Left forelimb (tissue), 1 donor: ENCODE measurements at regions not wholly inside any gene's neighbourhood (a gene's known extent, or its start where the extent isn't known, plus 50 kb on each side); places are given as distances from the start of the nearest gene placed in this dataset.
"Not testable (repeated sequence)": the region's sequence is repeated elsewhere in the genome, so short reads cannot be mapped to it uniquely, and the experiment has no call there.

Experiments
- DNase-seq: peaks from one replicate; pipeline ENCODE4 v3.0.0-alpha.2; 2018; ENCODE audit warnings: low spot score

- DNase-seq, result no peak
Observed at GRCh38 chr4:33071535-33071934, 2351.4 kb downstream of the PCDH7 start.

- DNase-seq, result no peak
Observed at GRCh38 chr4:33072298-33073089, 2352.3 kb downstream of the PCDH7 start.

- DNase-seq, result no peak
Observed at GRCh38 chr4:33073811-33074210, 2353.6 kb downstream of the PCDH7 start.

GRCh38 chr4:33078145-33078544 lies 2358.0 kb downstream of the PCDH7 start:
- no peak for DNase-seq

- no peak for DNase-seq
Observed at GRCh38 chr4:33080275-33080674, 2360.1 kb downstream of the PCDH7 start.

- DNase-seq, result no peak
Observed at GRCh38 chr4:33085709-33086108, 2365.5 kb downstream of the PCDH7 start.

- no peak for DNase-seq
Observed at GRCh38 chr4:33086331-33086925, 2366.3 kb downstream of the PCDH7 start.

GRCh38 chr4:33088713-33089112 lies 2368.5 kb downstream of the PCDH7 start:
- no peak for DNase-seq

- DNase-seq, result no peak
Observed at GRCh38 chr4:33090910-33091309, 2370.7 kb downstream of the PCDH7 start.

- DNase-seq, result no peak
Observed at GRCh38 chr4:33091961-33092360, 2371.8 kb downstream of the PCDH7 start.

GRCh38 chr4:33104273-33104672 lies 2384.1 kb downstream of the PCDH7 start:
- no peak for DNase-seq

GRCh38 chr4:33107814-33108213 lies 2387.6 kb downstream of the PCDH7 start:
- no peak for DNase-seq

GRCh38 chr4:33111117-33111516 lies 2390.9 kb downstream of the PCDH7 start:
- DNase-seq, result no peak

GRCh38 chr4:33116871-33117270 lies 2396.7 kb downstream of the PCDH7 start:
- DNase-seq, result no peak

GRCh38 chr4:33126002-33126401 lies 2405.8 kb downstream of the PCDH7 start:
- no peak for DNase-seq

GRCh38 chr4:33130662-33131061 lies 2410.5 kb downstream of the PCDH7 start:
- not testable (repeated sequence) for DNase-seq

GRCh38 chr4:33133723-33134122 lies 2413.6 kb downstream of the PCDH7 start:
- no peak for DNase-seq

GRCh38 chr4:33134366-33134765 lies 2414.2 kb downstream of the PCDH7 start:
- DNase-seq, result no peak

GRCh38 chr4:33149658-33150524 lies 2429.7 kb downstream of the PCDH7 start:
- DNase-seq, result no peak

GRCh38 chr4:33150525-33150910 lies 2430.3 kb downstream of the PCDH7 start:
- DNase-seq, result no peak

GRCh38 chr4:33160126-33160525 lies 2440.0 kb downstream of the PCDH7 start:
- DNase-seq, result no peak

GRCh38 chr4:33161202-33161601 lies 2441.0 kb downstream of the PCDH7 start:
- no peak for DNase-seq

GRCh38 chr4:33162122-33162521 lies 2442.0 kb downstream of the PCDH7 start:
- DNase-seq, result no peak
